Lung (tissue), 11 donors: ENCODE measurements at regions not wholly inside any gene's neighbourhood (a gene's known extent, or its start where the extent isn't known, plus 50 kb on each side); places are given as distances from the start of the nearest gene placed in this dataset.

Experiments
- ATAC-seq: fragments of 200-7000 bp; cut with Tn5 transposase; one replicate; pipeline ENCODE4 v1.9.1; 2020; ENCODE audit warnings: moderate number of reproducible peaks; ENCODE audit not compliant: insufficient read depth, low FRiP score
- DNase-seq, 3 donors: peaks; one replicate each; pipeline ENCODE4 v3.0.0-alpha.2; 2013 to 2017
- H3K27ac ChIP-seq, 2 donors: one replicate each; pipeline ENCODE4 v1.5.1; 2013; ENCODE audit warnings: mild to moderate bottlenecking in 2 of 2, moderate library complexity in 2 of 2, control low read depth in 1 of 2, inconsistent platforms in 1 of 2, low read depth in 1 of 2, low read length in 1 of 2
- H3K27me3 ChIP-seq, 3 donors: one replicate each; pipeline ENCODE4 v1.5.1; 2013; ENCODE audit warnings: low read length in 2 of 3; ENCODE audit not compliant: control insufficient read depth in 3 of 3, insufficient read depth in 3 of 3
- H3K36me3 ChIP-seq, 4 donors: one replicate each; pipeline ENCODE4 v1.5.1; 2013; ENCODE audit warnings: low read length in 4 of 4, mild to moderate bottlenecking in 1 of 4, moderate library complexity in 1 of 4; ENCODE audit not compliant: control insufficient read depth in 4 of 4, insufficient read depth in 4 of 4
- H3K4me1 ChIP-seq, 5 donors: one replicate each; pipeline ENCODE4 v1.5.1; 2013; ENCODE audit warnings: low read length in 5 of 5, mild to moderate bottlenecking in 2 of 5, moderate library complexity in 1 of 5; ENCODE audit not compliant: control insufficient read depth in 5 of 5, insufficient read depth in 5 of 5
- H3K4me3 ChIP-seq: one replicate; pipeline ENCODE4 v1.5.1; 2013; ENCODE audit warnings: mild to moderate bottlenecking, control low read depth, moderate library complexity
- H3K9ac ChIP-seq, 2 donors: one replicate each; pipeline ENCODE4 v1.5.1; 2013; ENCODE audit warnings: low read length in 2 of 2, control low read depth in 1 of 2; ENCODE audit not compliant: insufficient read depth in 1 of 2
- H3K9me3 ChIP-seq, 4 donors: one replicate each; pipeline ENCODE4 v1.5.1; 2013; ENCODE audit warnings: low read length in 3 of 4, mild to moderate bottlenecking in 1 of 4, moderate library complexity in 1 of 4; ENCODE audit not compliant: control insufficient read depth in 4 of 4, insufficient read depth in 3 of 4
- CTCF ChIP-seq: IDR thresholded peaks from 2 replicates; pipeline ENCODE4 v1.5.1; 2012; ENCODE audit warnings: mild to moderate bottlenecking; ENCODE audit errors: control extremely low read depth, extremely low read depth
- WGBS, 2 donors: extraction: QIAGEN DNeasy Blood & Tissue Kit; methylation state at CpG; one replicate each; pipeline ENCODE4 v1.1.7; 2013; 5-methylcytosine and 5-hydroxymethylcytosine counted together
- donor health status: control.
- donor health status: control.
- donor health status: Bipolar disorder and iron deficiency.
- donor health status: healthy.
- donor health status: DM: yes; HTN: yes; CAD: no.

GRCh38 chr5:165079389-165079788 lies 1574.0 kb downstream of the MAT2B start:
- Histone ChIP-seq H3K4me1 (no peaks in the 10 kb centered on the region), H3K9me3 (peaks cover 0 to 2% (median 0%) of the 10 kb centered on the region in 4 donors), H3K9ac (no peak overlapping the region), H3K4me3 (no peak overlapping the region), H3K36me3 (no peaks in the 10 kb centered on the region), H3K27ac (no peak overlapping the region), H3K27me3 (no peaks in the 10 kb centered on the region)
- whole genome bisulfite sequencing, 2 donors = 79 to 82% methylated on average over 3 of the region's 3 CpGs
- DNase-seq (no peak), ATAC-seq (no peak)
- no peak for TF ChIP-seq CTCF

GRCh38 chr5:165083394-165083793 lies 1578.0 kb downstream of the MAT2B start:
- no peak for DNase-seq
- 59 to 85% methylated on average over 1 of the region's 1 CpG for WGBS, 2 donors
- ATAC-seq = no peak

GRCh38 chr5:165086465-165086864 lies 1581.0 kb downstream of the MAT2B start:
- Histone ChIP-seq H3K27me3 (no peaks in the 10 kb centered on the region), H3K36me3 (no peaks in the 10 kb centered on the region), H3K27ac (no peak overlapping the region), H3K9ac (no peak overlapping the region), H3K4me3 (no peak overlapping the region), H3K4me1 (no peaks in the 10 kb centered on the region), H3K9me3 (no peaks in the 10 kb centered on the region)
- TF ChIP-seq CTCF = no peak
- DNase-seq = no peak
- ATAC-seq = no peak
- 69 to 81% methylated on average over 2 of the region's 2 CpGs for WGBS, 2 donors

More at GRCh38 chr5:165083394-165083793, 1578.0 kb downstream of the MAT2B start:
- Histone ChIP-seq H3K9ac (no peak overlapping the region), H3K27me3 (no peaks in the 10 kb centered on the region), H3K9me3 (no peaks in the 10 kb centered on the region), H3K27ac (no peak overlapping the region), H3K36me3 (no peaks in the 10 kb centered on the region), H3K4me3 (no peak overlapping the region), H3K4me1 (no peaks in the 10 kb centered on the region)
- no peak for TF ChIP-seq CTCF

GRCh38 chr5:165094782-165095181 lies 1589.4 kb downstream of the MAT2B start:
- no peak for TF ChIP-seq CTCF
- H3K27ac ChIP-seq = no peak overlapping the region
- H3K9ac ChIP-seq = no peak overlapping the region
- H3K4me1 ChIP-seq = no peaks in the 10 kb centered on the region
- no peak overlapping the region for H3K4me3 ChIP-seq
- H3K36me3 ChIP-seq = no peaks in the 10 kb centered on the region
- peaks cover 0 to 2% (median 0%) of the 10 kb centered on the region in 4 donors for H3K9me3 ChIP-seq
- 97 to 99% methylated on average over 1 of the region's 1 CpG for WGBS, 2 donors
- no peaks in the 10 kb centered on the region for H3K27me3 ChIP-seq
- no peak for ATAC-seq
- no peak for DNase-seq
